ENCODE measurements at regions not wholly inside any gene's neighbourhood (a gene's known extent, or its start where the extent isn't known, plus 50 kb on each side); places are given as distances from the start of the nearest gene placed in this dataset.

DNA sequence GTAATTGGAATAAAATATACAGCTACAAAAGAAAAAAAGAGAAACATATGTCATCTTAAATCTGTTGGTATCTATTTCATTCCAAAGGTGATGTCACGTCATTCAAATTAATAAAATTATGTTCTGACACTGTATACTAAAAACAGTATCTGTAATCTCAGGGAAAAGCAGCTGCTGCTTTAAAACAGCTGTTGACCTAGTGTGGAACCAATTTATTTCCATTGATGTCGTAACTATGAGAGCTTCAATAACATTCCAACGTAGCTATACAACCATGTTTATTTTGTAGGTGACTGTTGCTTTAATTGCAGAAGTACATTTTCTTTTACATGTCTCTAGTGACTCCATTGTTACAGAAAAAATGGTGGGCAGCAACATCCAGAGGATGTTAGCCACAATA is 571.7 kb downstream of the RPS29 start:
- no peak overlapping the region for H3K4me3 ChIP-seq (ENCODE audit: low read depth, low read length)
- no peaks in the 10 kb centered on the region for H3K4me1 ChIP-seq (ENCODE audit: insufficient read depth)
- H3K36me3 ChIP-seq (ENCODE audit: insufficient read depth): no peaks in the 10 kb centered on the region
- WGBS: 65% methylated on average over 3 of the region's 3 CpGs
- no peak for DNase-seq (ENCODE audit: extremely low spot score)
- H3K27ac ChIP-seq (ENCODE audit: low read depth): no peak overlapping the region

DNA sequence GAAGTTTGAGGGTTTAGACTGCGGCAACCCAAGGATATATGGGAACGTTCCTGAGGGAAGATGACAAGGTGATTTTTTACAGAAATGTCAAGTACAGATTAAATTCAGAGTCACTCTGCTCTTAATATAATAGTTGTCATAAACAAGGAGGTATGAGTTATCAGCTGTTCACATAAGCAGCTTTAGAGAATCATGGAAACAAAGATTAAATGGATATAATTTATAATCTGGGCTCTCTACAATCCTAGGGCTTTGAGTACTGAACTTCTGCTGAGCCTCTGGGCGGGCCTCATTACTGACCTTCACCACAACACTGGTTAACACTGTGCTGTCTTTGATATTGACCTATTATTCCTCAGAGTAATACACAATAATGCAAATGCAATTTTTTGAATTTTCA is 577.8 kb downstream of the RPS29 start:
- WGBS: 36% methylated on average over 3 of the region's 3 CpGs
- no peak overlapping the region for H3K27ac ChIP-seq (ENCODE audit: low read depth)
- no peaks in the 10 kb centered on the region for H3K4me1 ChIP-seq (ENCODE audit: insufficient read depth)
- H3K4me3 ChIP-seq (ENCODE audit: low read depth, low read length): no peak overlapping the region
- no peak for DNase-seq (ENCODE audit: extremely low spot score)
- H3K36me3 ChIP-seq (ENCODE audit: insufficient read depth): no peaks in the 10 kb centered on the region

DNA sequence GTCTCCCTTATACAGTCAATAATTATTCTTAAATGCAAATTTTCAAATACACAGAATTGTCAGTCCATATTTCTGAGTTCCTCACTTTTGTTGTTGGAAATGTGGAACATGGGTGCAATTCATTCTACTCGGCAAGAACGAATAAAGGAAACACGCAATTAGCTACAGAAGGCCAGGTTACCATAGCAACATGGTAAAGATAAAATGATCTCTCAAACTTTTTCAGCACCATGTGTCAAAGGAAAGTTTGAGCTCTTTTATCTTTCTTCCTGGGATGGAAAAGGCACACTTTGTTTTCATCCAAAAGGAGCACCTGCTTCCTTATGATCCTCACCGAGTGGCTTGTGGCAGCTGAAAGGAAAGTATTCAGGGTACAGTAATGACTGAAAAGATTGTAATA is 595.0 kb downstream of the RPS29 start:
- Histone ChIP-seq H3K36me3 (ENCODE audit: insufficient read depth) (no peaks in the 10 kb centered on the region), H3K4me1 (ENCODE audit: insufficient read depth) (no peaks in the 10 kb centered on the region), H3K4me3 (ENCODE audit: low read depth, low read length) (no peak overlapping the region), H3K27ac (ENCODE audit: low read depth) (no peak overlapping the region)
- DNase-seq (ENCODE audit: extremely low spot score): no peak
- whole genome bisulfite sequencing: 90% methylated on average over 4 of the region's 4 CpGs

DNA sequence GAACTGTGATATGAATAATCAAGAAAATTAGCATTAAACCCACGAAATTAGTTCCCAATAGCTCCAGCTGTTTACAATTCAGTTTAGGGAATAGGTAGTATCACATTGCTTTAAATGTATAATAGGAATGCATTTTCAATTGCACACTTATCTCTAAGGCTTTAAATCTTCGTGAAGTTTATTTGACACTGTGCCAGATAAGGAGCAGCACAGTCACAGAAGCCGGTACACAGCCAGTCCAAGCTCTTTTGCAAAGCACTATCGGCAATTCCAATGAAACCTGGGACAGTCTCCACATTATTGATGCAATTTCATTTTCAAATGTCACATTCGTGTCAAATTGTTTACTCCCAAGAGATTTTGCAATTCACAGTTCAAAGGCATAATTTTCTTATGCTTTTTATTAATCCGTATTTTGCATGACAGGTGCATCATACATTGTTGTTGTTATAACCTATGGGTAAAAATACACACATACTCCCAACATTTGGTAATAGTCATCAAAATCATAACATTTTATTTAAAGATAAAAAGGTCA is 602.8 kb downstream of the RPS29 start:
- Histone ChIP-seq H3K4me3 (ENCODE audit: low read depth, low read length) (no peak overlapping the region), H3K36me3 (ENCODE audit: insufficient read depth) (no peaks in the 10 kb centered on the region), H3K27ac (ENCODE audit: low read depth) (no peak overlapping the region), H3K4me1 (ENCODE audit: insufficient read depth) (no peaks in the 10 kb centered on the region)
- DNase-seq (ENCODE audit: extremely low spot score): no peak
- WGBS: 39% methylated on average over 6 of the region's 6 CpGs

DNA sequence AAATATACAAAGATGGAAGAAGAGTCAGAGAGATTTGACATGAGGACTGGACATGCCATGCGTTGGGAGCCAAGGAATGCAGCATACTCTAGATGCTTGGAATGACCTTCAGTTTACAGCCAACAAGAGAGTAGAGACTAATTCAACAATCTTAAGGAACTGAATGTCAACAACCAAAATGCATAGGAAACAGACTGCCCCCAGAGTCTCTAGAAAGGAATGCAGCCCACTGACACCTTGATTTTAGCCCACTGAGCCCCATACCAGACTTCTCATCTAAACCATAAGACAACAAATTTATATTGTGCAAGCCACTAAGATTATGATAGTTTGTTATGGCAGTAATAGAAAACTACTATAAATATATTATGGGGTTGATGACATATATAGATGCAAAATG is 611.2 kb downstream of the RPS29 start:
- WGBS: 72% methylated on average over 1 of the region's 1 CpG

DNA sequence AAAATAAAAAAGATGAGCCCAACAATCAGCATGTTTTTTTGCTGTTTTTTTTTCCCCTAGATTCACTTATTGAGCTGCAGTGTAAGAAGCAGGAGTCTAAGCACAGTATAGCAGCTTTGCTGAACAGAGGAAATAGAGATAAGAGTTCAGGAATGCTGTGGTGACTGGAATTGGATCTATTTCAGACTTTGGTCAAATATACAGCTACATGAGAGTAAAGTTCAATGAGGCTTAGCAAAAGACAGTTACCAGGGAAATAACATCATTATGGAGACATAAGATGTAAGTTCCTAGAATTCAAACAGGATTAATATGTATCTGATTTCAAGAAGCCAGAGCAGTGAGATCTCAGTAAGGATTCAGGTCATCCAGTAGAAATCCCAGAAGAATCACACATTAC is 613.0 kb downstream of the RPS29 start:
- Histone ChIP-seq H3K4me3 (ENCODE audit: low read depth, low read length) (no peak overlapping the region), H3K4me1 (ENCODE audit: insufficient read depth) (no peaks in the 10 kb centered on the region), H3K36me3 (ENCODE audit: insufficient read depth) (no peaks in the 10 kb centered on the region), H3K27ac (ENCODE audit: low read depth) (no peak overlapping the region)
- no peak for DNase-seq (ENCODE audit: extremely low spot score)

More for the DNA sequence above, 611.2 kb downstream of the RPS29 start:
- no peak for DNase-seq (ENCODE audit: extremely low spot score)
- Histone ChIP-seq H3K27ac (ENCODE audit: low read depth) (no peak overlapping the region), H3K4me1 (ENCODE audit: insufficient read depth) (no peaks in the 10 kb centered on the region), H3K36me3 (ENCODE audit: insufficient read depth) (no peaks in the 10 kb centered on the region), H3K4me3 (ENCODE audit: low read depth, low read length) (no peak overlapping the region)

DNA sequence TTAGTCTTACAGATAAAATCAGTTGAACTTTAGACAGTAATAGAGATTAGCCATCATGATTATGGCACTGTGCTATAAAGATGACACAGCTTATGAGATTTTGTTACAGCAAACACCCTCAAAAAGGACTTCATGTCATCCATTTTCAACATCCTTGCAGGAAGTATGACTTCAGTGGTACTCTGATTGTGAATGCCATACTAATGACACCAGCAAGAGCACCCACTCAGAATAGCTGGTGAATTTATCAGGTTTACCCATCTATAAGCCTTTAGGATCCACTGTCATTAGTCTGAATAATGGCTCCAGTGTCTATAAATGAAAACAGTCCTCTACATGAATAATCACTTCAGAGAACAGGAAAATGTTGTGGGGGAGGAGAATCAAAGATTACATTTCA is 615.2 kb downstream of the RPS29 start:
- no peak overlapping the region for H3K27ac ChIP-seq (ENCODE audit: low read depth)
- no peak overlapping the region for H3K4me3 ChIP-seq (ENCODE audit: low read depth, low read length)
- H3K36me3 ChIP-seq (ENCODE audit: insufficient read depth): no peaks in the 10 kb centered on the region
- no peak for DNase-seq (ENCODE audit: extremely low spot score)
- no peaks in the 10 kb centered on the region for H3K4me1 ChIP-seq (ENCODE audit: insufficient read depth)

DNA sequence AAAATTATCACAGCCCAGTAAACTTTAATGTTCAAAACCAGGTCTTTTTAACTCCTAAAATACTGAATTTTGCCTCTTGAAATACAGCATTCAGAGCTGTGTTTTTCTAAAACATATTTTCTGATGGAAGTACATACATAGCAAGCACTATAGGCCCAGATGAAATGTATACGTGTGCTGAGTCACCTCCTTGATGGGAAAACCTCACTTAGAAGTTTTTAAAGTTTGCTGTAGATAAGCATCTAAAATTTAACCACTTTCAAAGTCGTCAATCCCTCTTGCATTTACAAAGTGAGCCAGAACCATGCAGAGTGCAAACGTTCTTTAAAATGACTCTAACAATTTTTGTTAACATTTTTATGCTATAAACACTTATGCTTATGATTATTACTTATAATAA is 618.8 kb downstream of the RPS29 start:
- H3K27ac ChIP-seq (ENCODE audit: low read depth): no peak overlapping the region
- H3K4me1 ChIP-seq (ENCODE audit: insufficient read depth): no peaks in the 10 kb centered on the region
- 43% methylated on average over 3 of the region's 3 CpGs for WGBS
- H3K36me3 ChIP-seq (ENCODE audit: insufficient read depth): no peaks in the 10 kb centered on the region
- DNase-seq (ENCODE audit: extremely low spot score): no peak
- no peak overlapping the region for H3K4me3 ChIP-seq (ENCODE audit: low read depth, low read length)

DNA sequence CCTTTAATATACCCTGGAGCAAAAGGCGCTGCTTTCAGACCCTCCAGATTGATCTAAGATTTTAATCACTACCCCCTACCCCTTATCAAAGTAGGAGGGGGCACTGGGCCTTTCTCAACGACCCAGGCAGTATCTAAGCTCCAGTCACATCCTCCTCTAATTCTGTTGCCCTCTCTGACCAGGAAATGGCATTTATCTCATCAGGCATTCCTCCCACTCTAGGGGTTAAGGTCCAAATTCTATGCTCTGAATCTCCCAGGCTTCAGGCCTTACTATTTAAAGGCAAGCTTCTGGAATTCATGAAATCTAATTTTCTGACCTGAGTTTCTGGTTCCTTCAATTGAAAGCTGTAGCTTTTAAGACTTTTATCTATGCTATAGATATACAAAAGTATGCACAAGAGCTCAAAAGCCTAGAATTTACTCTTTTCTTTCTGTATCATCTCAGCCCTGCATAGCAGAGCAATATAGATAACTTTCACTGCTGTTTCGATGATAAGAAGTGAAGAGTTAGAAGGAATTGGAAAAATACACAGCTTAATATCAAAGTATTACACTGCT is 622.9 kb downstream of the RPS29 start:
- H3K4me3 ChIP-seq (ENCODE audit: low read depth, low read length): no peak overlapping the region
- no peaks in the 10 kb centered on the region for H3K4me1 ChIP-seq (ENCODE audit: insufficient read depth)
- no peak overlapping the region for H3K27ac ChIP-seq (ENCODE audit: low read depth)
- no peak for DNase-seq (ENCODE audit: extremely low spot score)
- H3K36me3 ChIP-seq (ENCODE audit: insufficient read depth): no peaks in the 10 kb centered on the region
- WGBS: 51% methylated on average over 3 of the region's 3 CpGs

DNA sequence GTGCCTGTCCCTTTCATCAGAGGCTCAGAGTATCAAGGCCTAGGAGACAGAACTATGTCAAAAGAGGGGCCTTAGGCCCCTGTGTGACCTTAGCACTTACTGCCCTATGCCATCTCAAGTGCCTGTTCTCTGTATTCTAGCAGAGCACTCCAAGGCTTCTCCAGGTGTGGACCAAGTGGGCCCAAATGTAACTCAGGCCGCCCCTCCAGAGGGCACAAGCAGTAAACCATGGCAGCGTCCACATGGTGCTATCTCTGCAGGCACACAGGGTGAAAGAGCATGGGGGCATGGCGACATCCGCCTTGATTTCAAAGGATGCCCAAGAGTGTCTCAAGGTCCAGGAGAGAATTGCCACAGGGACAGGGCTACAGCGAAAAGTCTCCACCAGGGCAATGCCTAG is 628.7 kb downstream of the RPS29 start:
- WGBS: 96% methylated on average over 5 of the region's 5 CpGs

DNA sequence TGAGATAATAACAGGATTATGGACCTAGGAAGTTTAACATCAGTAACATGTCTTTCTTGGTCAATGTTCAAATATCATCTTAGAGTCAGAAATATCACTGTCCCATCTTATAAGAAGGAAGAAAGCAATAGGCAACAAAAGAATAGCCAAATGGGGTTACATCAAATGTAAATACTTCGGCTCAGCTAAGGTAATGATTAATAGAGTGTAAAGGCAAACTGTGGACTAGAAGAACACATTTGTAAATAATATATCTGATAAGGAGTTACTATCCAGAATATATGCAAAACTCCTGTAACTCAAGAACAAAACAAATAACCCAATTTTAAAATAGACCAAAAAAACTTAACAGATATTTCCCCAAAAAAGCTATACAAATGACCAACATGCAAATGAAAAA is 630.3 kb downstream of the RPS29 start:
- 67% methylated on average over 1 of the region's 1 CpG for WGBS
- DNase-seq (ENCODE audit: extremely low spot score): no peak
- Histone ChIP-seq H3K36me3 (ENCODE audit: insufficient read depth) (no peaks in the 10 kb centered on the region), H3K4me1 (ENCODE audit: insufficient read depth) (no peaks in the 10 kb centered on the region), H3K4me3 (ENCODE audit: low read depth, low read length) (no peak overlapping the region), H3K27ac (ENCODE audit: low read depth) (no peak overlapping the region)

More for the DNA sequence above, 628.7 kb downstream of the RPS29 start:
- no peaks in the 10 kb centered on the region for H3K36me3 ChIP-seq (ENCODE audit: insufficient read depth)
- no peak overlapping the region for H3K27ac ChIP-seq (ENCODE audit: low read depth)
- DNase-seq (ENCODE audit: extremely low spot score): no peak
- no peaks in the 10 kb centered on the region for H3K4me1 ChIP-seq (ENCODE audit: insufficient read depth)
- no peak overlapping the region for H3K4me3 ChIP-seq (ENCODE audit: low read depth, low read length)

DNA sequence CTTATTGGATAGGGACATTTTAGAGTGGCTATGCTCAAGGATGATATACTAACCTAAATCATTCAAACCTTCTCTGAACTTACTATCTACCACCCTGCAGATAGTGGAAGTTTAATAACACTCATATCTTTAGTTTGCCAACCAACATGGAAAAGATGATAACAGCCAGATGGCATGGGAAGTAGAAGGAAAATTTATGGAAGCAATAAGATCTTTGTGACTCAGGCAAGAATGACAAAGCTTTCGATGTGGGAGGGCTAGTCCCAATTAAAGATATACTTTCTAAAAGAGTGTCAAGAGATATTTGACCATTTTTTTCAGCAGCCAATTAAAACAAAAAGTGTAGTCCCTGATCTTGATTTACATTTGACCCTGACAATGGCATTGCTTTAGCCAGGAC is 631.7 kb downstream of the RPS29 start:
- no peak overlapping the region for H3K4me3 ChIP-seq (ENCODE audit: low read depth, low read length)
- no peak for DNase-seq (ENCODE audit: extremely low spot score)
- H3K4me1 ChIP-seq (ENCODE audit: insufficient read depth): no peaks in the 10 kb centered on the region
- H3K27ac ChIP-seq (ENCODE audit: low read depth): no peak overlapping the region
- no peaks in the 10 kb centered on the region for H3K36me3 ChIP-seq (ENCODE audit: insufficient read depth)
- WGBS: 74% methylated on average over 1 of the region's 1 CpG

DNA sequence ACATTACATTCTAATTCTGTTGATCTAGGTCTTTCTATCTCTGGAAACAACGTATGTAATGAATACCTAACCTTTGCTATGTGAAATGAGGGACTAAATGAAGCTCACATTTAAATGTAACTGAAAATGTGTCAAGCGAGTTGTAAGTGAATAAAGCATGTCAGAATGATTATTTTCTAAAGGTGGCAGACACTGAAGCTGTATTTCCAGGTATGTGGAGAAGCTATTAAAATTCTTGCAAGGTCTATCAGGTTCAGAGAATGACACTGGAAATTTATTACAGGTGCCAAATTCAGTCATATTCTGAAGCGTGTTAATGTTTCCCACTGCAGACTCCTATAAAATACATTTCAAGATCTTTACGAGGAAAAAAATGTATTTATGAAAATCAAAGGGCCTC is 641.4 kb downstream of the RPS29 start:
- Histone ChIP-seq H3K4me1 (ENCODE audit: insufficient read depth) (no peaks in the 10 kb centered on the region), H3K27ac (ENCODE audit: low read depth) (no peak overlapping the region), H3K36me3 (ENCODE audit: insufficient read depth) (no peaks in the 10 kb centered on the region), H3K4me3 (ENCODE audit: low read depth, low read length) (no peak overlapping the region)
- DNase-seq (ENCODE audit: extremely low spot score): no peak
- 77% methylated on average over 4 of the region's 4 CpGs for WGBS

DNA sequence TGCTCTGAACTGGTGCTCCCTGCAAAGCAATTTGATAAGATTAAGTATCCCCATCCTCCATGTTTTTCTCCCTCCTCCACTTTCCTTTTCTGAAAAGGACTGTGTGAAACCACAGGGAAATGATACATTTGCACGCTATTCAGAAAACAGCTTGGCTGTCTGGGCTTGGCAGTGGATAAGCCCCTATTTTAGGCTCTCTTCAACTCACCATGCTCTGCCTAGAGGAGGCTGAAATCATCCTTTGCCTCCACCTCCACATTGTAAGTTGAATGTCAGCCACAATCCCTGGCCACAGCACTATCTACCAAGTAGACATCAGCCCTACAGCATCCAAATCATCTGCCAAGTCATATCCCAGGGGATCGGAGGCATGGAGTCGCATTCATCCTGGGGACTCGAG is 642.3 kb downstream of the RPS29 start:
- H3K4me1 ChIP-seq (ENCODE audit: insufficient read depth): no peaks in the 10 kb centered on the region
- 87% methylated on average over 4 of the region's 4 CpGs for WGBS
- no peak overlapping the region for H3K4me3 ChIP-seq (ENCODE audit: low read depth, low read length)
- H3K36me3 ChIP-seq (ENCODE audit: insufficient read depth): no peaks in the 10 kb centered on the region
- no peak for DNase-seq (ENCODE audit: extremely low spot score)
- no peak overlapping the region for H3K27ac ChIP-seq (ENCODE audit: low read depth)

All from urinary bladder (tissue), 3 donors.